Fibroblast of lung (primary cell): ENCODE measurements at regions not wholly inside any gene's neighbourhood (a gene's known extent, or its start where the extent isn't known, plus 50 kb on each side); places are given as distances from the start of the nearest gene placed in this dataset.

ENCODE experiments used
- EZH2 ChIP-seq: IDR thresholded peaks from 2 replicates; pipeline ENCODE4 v1.5.1; 2012; ENCODE audit warnings: low read length, control low read depth, mild to moderate bottlenecking; ENCODE audit errors: missing control alignments
- TF ChIP-seq, protein P1 (sequence below), 2 donors: IDR thresholded peaks in 1 of 2; conservative IDR thresholded peaks in 1 of 2; 1 replicate in 1 of 2; 2 replicates in 1 of 2; pipeline ENCODE4 v1.5.1; 2011 to 2012; ENCODE audit warnings: low read length in 2 of 2, control low read depth in 1 of 2, inconsistent platforms in 1 of 2, low read depth in 1 of 2, mild to moderate bottlenecking in 1 of 2

- TF ChIP-seq, protein P1, sequence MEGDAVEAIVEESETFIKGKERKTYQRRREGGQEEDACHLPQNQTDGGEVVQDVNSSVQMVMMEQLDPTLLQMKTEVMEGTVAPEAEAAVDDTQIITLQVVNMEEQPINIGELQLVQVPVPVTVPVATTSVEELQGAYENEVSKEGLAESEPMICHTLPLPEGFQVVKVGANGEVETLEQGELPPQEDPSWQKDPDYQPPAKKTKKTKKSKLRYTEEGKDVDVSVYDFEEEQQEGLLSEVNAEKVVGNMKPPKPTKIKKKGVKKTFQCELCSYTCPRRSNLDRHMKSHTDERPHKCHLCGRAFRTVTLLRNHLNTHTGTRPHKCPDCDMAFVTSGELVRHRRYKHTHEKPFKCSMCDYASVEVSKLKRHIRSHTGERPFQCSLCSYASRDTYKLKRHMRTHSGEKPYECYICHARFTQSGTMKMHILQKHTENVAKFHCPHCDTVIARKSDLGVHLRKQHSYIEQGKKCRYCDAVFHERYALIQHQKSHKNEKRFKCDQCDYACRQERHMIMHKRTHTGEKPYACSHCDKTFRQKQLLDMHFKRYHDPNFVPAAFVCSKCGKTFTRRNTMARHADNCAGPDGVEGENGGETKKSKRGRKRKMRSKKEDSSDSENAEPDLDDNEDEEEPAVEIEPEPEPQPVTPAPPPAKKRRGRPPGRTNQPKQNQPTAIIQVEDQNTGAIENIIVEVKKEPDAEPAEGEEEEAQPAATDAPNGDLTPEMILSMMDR (conservative IDR thresholded peaks at IDR 0.05 in 1 of 2, IDR thresholded peaks at IDR 0.05 in 1 of 2; ENCODE audit: low read depth in 1 of 2, low read length in 2 of 2) = no peak
- no peak for TF ChIP-seq EZH2
These were observed 446.7 kb downstream of the BMP2 start for GRCh38 chr20:7214081-7214740.
